ENCODE measurements at regions not wholly inside any gene's neighbourhood (a gene's known extent, or its start where the extent isn't known, plus 50 kb on each side); places are given as distances from the start of the nearest gene placed in this dataset.
"Not testable (repeated sequence)": the region's sequence is repeated elsewhere in the genome, so short reads cannot be mapped to it uniquely, and the experiment has no call there.

GRCh38 chr10:28983799-28984198 lies 305.1 kb upstream of the LYZL1 start:
- POLR2A ChIA-PET: no interaction called here
- CTCF ChIA-PET: interaction anchor here (0.6 kb wide), 1 partner anchor 9 kb away, joined by 4 read pairs; no protein-coding TSS in a partner anchor

GRCh38 chr10:28984431-28984830 lies 304.4 kb upstream of the LYZL1 start:
- POLR2A ChIA-PET: no interaction called here

GRCh38 chr10:28985137-28985885 lies 303.6 kb upstream of the LYZL1 start:
- ChIA-PET CTCF (no interaction called here), POLR2A (no interaction called here)

More at GRCh38 chr10:28984431-28984830, 304.4 kb upstream of the LYZL1 start:
- CTCF ChIA-PET: no interaction called here

GRCh38 chr10:28986117-28986792 lies 302.6 kb upstream of the LYZL1 start:
- POLR2A ChIA-PET: no interaction called here
- CTCF ChIA-PET: no interaction called here

GRCh38 chr10:28986856-28987255 lies 302.0 kb upstream of the LYZL1 start:
- POLR2A ChIA-PET: no interaction called here
- CTCF ChIA-PET: no interaction called here

GRCh38 chr10:28987555-28988320 lies 301.1 kb upstream of the LYZL1 start:
- CTCF ChIA-PET: no interaction called here
- POLR2A ChIA-PET: no interaction called here

GRCh38 chr10:28988980-28989379 lies 299.9 kb upstream of the LYZL1 start:
- POLR2A ChIA-PET: no interaction called here
- CTCF ChIA-PET: no interaction called here

GRCh38 chr10:28991333-28992270 lies 297.3 kb upstream of the LYZL1 start:
- ChIA-PET CTCF (interaction anchor here (1.6 to 2.1 kb wide), 2 partner anchors 10 to 327 kb away, joined by 3 to 13 read pairs; no protein-coding TSS in a partner anchor), POLR2A (no interaction called here)

- ChIA-PET CTCF (interaction anchor here (0.7 to 1.2 kb wide), 2 partner anchors 9 to 329 kb away, joined by 4 to 6 read pairs; no protein-coding TSS in a partner anchor), POLR2A (no interaction called here)
Measured at GRCh38 chr10:28993056-28993455, 295.8 kb upstream of the LYZL1 start.

GRCh38 chr10:28993861-28994260 lies 295.0 kb upstream of the LYZL1 start:
- CTCF ChIA-PET: interaction anchor here (1.2 kb wide), 1 partner anchor 330 kb away, joined by 6 read pairs; no protein-coding TSS in a partner anchor
- POLR2A ChIA-PET: no interaction called here

GRCh38 chr10:28994802-28995201 lies 294.1 kb upstream of the LYZL1 start:
- CTCF ChIA-PET: not testable (repeated sequence)

GRCh38 chr10:28995497-28995896 lies 293.4 kb upstream of the LYZL1 start:
- ChIA-PET POLR2A (no interaction called here), CTCF (no interaction called here)

More at GRCh38 chr10:28994802-28995201, 294.1 kb upstream of the LYZL1 start:
- POLR2A ChIA-PET: not testable (repeated sequence)

- CTCF ChIA-PET: no interaction called here
- POLR2A ChIA-PET: no interaction called here
Measured at GRCh38 chr10:28996345-28996744, 292.5 kb upstream of the LYZL1 start.

- ChIA-PET CTCF (no interaction called here), POLR2A (no interaction called here)
Measured at GRCh38 chr10:28996947-28997551, 291.8 kb upstream of the LYZL1 start.

- POLR2A ChIA-PET: no interaction called here
- CTCF ChIA-PET: no interaction called here
Measured at GRCh38 chr10:28997734-28998133, 291.1 kb upstream of the LYZL1 start.

GRCh38 chr10:29001801-29002200 lies 287.1 kb upstream of the LYZL1 start:
- POLR2A ChIA-PET: no interaction called here
- CTCF ChIA-PET: interaction anchor here (0.6 kb wide), 1 partner anchor 10 kb away, joined by 3 read pairs; no protein-coding TSS in a partner anchor

GRCh38 chr10:29003014-29003413 lies 285.9 kb upstream of the LYZL1 start:
- CTCF ChIA-PET, POLR2A ChIA-PET: not testable (repeated sequence)

- ChIA-PET CTCF (interaction anchor here (0.7 kb wide), 1 partner anchor 18 kb away, joined by 3 read pairs; no protein-coding TSS in a partner anchor), POLR2A (no interaction called here)
Measured at GRCh38 chr10:29005988-29006387, 282.9 kb upstream of the LYZL1 start.

GRCh38 chr10:29007370-29007747 lies 281.5 kb upstream of the LYZL1 start:
- ChIA-PET POLR2A (no interaction called here), CTCF (interaction anchor here (1.0 kb wide), 1 partner anchor 14 kb away, joined by 4 read pairs; no protein-coding TSS in a partner anchor)
